IMR-90 (cell line): ENCODE measurements at regions not wholly inside any gene's neighbourhood (a gene's known extent, or its start where the extent isn't known, plus 50 kb on each side); places are given as distances from the start of the nearest gene placed in this dataset.

Source experiments
- ATAC-seq: fragments of 200-7000 bp; cut with Tn5 transposase; 2 replicates; pipeline ENCODE4 v1.9.1; 2020; ENCODE audit warnings: low read depth, mild to moderate bottlenecking, moderate library complexity
- BruUV-seq: library from RNA; stranded (reverse); fragments of 400-500 nt; replicated peaks from 2 replicates; lab custom pipeline; 2021; lab: Mats Ljungman, UMichigan
- CTCF ChIA-PET: fragments of 300-600 bp; formaldehyde crosslinking; extraction: SDS; loops from one replicate; lab custom pipeline; 2021; ENCODE audit warnings: antibody characterized with exemption; lab: Yijun Ruan, JAX
- POLR2A ChIA-PET: fragments of 300-600 bp; sonication (Branson Sonifier 250); formaldehyde crosslinking; loops from one replicate; lab custom pipeline; 2022; ENCODE audit warnings: antibody characterized with exemption; ENCODE audit not compliant: unreplicated experiment; lab: Charles Lee
- DNase-seq: peaks from one replicate; pipeline ENCODE4 v3.0.0; 2013
- H2AFZ ChIP-seq: replicated peaks from 2 replicates; pipeline ENCODE3; 2013; ENCODE audit warnings: low read length, mild to moderate bottlenecking; ENCODE audit not compliant: poor library complexity
- H2AK5ac ChIP-seq: 2 replicates; pipeline ENCODE4 v1.6.1; 2013; ENCODE audit warnings: low read depth, low read length, inconsistent platforms
- H2AK9ac ChIP-seq: replicated peaks from 2 replicates; pipeline ENCODE3; 2013; ENCODE audit warnings: mild to moderate bottlenecking, low read depth, low read length, moderate library complexity; ENCODE audit not compliant: poor library complexity
- H2BK120ac ChIP-seq: 2 replicates; pipeline ENCODE4 v1.6.1; 2013; ENCODE audit warnings: low read depth, low read length, inconsistent platforms
- H2BK15ac ChIP-seq: 3 replicates; pipeline ENCODE4 v1.6.1; 2013; ENCODE audit warnings: low read depth, low read length, inconsistent platforms
- H2BK20ac ChIP-seq: 2 replicates; pipeline ENCODE4 v1.6.1; 2013; ENCODE audit warnings: low read depth, mild to moderate bottlenecking, inconsistent platforms, low read length, moderate library complexity
- H2BK5ac ChIP-seq: 2 replicates; pipeline ENCODE4 v1.6.1; 2013; ENCODE audit warnings: mild to moderate bottlenecking, low read depth, low read length, inconsistent platforms; ENCODE audit not compliant: poor library complexity, severe bottlenecking
- H3K14ac ChIP-seq: replicated peaks from 2 replicates; pipeline ENCODE4 v1.6.1; 2013; ENCODE audit warnings: low read depth, low read length, inconsistent platforms
- H3K18ac ChIP-seq: 2 replicates; pipeline ENCODE4 v1.6.1; 2013; ENCODE audit warnings: low read depth, low read length, control low read depth
- H3K23ac ChIP-seq: 2 replicates; pipeline ENCODE4 v1.6.1; 2013; ENCODE audit warnings: low read depth, low read length, inconsistent platforms
- H3K27ac ChIP-seq: 2 replicates; pipeline ENCODE4 v1.5.1; 2013; ENCODE audit warnings: mild to moderate bottlenecking, control low read depth, low read length; ENCODE audit not compliant: insufficient read depth
- H3K27me3 ChIP-seq: 2 replicates; pipeline ENCODE4 v1.6.1; 2013; ENCODE audit warnings: low read length; ENCODE audit not compliant: control insufficient read depth, insufficient read depth
- H3K36me3 ChIP-seq: 2 replicates; pipeline ENCODE4 v1.6.1; 2013; ENCODE audit warnings: low read length, mixed read lengths; ENCODE audit not compliant: control insufficient read depth, insufficient read depth
- H3K4ac ChIP-seq: 2 replicates; pipeline ENCODE4 v1.6.1; 2013; ENCODE audit warnings: low read depth, low read length, inconsistent platforms
- H3K4me1 ChIP-seq: 2 replicates; pipeline ENCODE4 v1.6.1; 2013; ENCODE audit warnings: low read length, mixed read lengths; ENCODE audit not compliant: control insufficient read depth, insufficient read depth
- H3K4me2 ChIP-seq: 2 replicates; pipeline ENCODE4 v1.6.1; 2013; ENCODE audit warnings: low read depth, mild to moderate bottlenecking, control low read depth, low read length, moderate library complexity
- H3K4me3 ChIP-seq: 2 replicates; pipeline ENCODE4 v1.5.1; 2013; ENCODE audit warnings: low read depth, mild to moderate bottlenecking, control low read depth, low read length, moderate library complexity; ENCODE audit not compliant: insufficient read depth
- H3K56ac ChIP-seq: 2 replicates; pipeline ENCODE4 v1.6.1; 2013; ENCODE audit warnings: low read length, inconsistent platforms; ENCODE audit not compliant: insufficient read depth; ENCODE audit errors: extremely low read depth
- H3K79me1 ChIP-seq, 2 experiments: 2 replicates each; pipeline ENCODE4 v1.6.1; 2013; ENCODE audit warnings: low read length in 2 of 2, inconsistent platforms in 1 of 2, low read depth in 1 of 2
- H3K9ac ChIP-seq: 2 replicates; pipeline ENCODE4 v1.6.1; 2013; ENCODE audit warnings: low read depth, low read length, control low read depth
- H3K9me1 ChIP-seq: 2 replicates; pipeline ENCODE4 v1.6.1; 2013; ENCODE audit warnings: low read length, inconsistent platforms; ENCODE audit not compliant: insufficient read depth
- H3K9me3 ChIP-seq: 2 replicates; pipeline ENCODE4 v1.6.1; 2013; ENCODE audit warnings: low read length; ENCODE audit not compliant: control insufficient read depth, insufficient read depth
- H4K20me1 ChIP-seq: 2 replicates; pipeline ENCODE4 v1.6.1; 2013; ENCODE audit warnings: low read length, inconsistent platforms; ENCODE audit not compliant: insufficient read depth
- H4K5ac ChIP-seq: 2 replicates; pipeline ENCODE4 v1.6.1; 2013; ENCODE audit warnings: mild to moderate bottlenecking, low read depth, low read length, control low read depth
- H4K8ac ChIP-seq, 2 experiments: 2 replicates each; pipeline ENCODE4 v1.6.1; 2013; ENCODE audit warnings: low read depth in 2 of 2, low read length in 2 of 2, control low read depth in 1 of 2, inconsistent platforms in 1 of 2
- H4K91ac ChIP-seq: 2 replicates; pipeline ENCODE4 v1.6.1; 2013; ENCODE audit warnings: low read depth, low read length, inconsistent platforms; ENCODE audit not compliant: insufficient read depth
- BHLHE40 ChIP-seq: fragments of 150-350 bp; IDR thresholded peaks from 2 replicates; pipeline ENCODE4 v1.6.1; 2016; ENCODE audit warnings: mild to moderate bottlenecking, low read depth, low read length
- CEBPB ChIP-seq: IDR thresholded peaks from 2 replicates; pipeline ENCODE4 v1.6.1; 2012; ENCODE audit warnings: low read depth, low read length, improper control_type of control experiment
- CHD1 ChIP-seq: IDR thresholded peaks from 2 replicates; pipeline ENCODE4 v1.6.1; 2012; ENCODE audit warnings: low read depth, low read length, improper control_type of control experiment
- CTCF ChIP-seq: conservative IDR thresholded peaks from 2 replicates; pipeline ENCODE4 v1.5.1; 2012; ENCODE audit warnings: mild to moderate bottlenecking, low read depth, low read length, improper control_type of control experiment
- FOS ChIP-seq: fragments of 150-350 bp; IDR thresholded peaks from 2 replicates; pipeline ENCODE4 v1.6.1; 2016; ENCODE audit warnings: low read depth, low read length
- MAFK ChIP-seq: IDR thresholded peaks from 2 replicates; pipeline ENCODE4 v1.6.1; 2012; ENCODE audit warnings: low read depth, low read length, improper control_type of control experiment
- MAZ ChIP-seq: IDR thresholded peaks from 2 replicates; pipeline ENCODE4 v1.6.1; 2012; ENCODE audit warnings: low read depth, mild to moderate bottlenecking, low read length, improper control_type of control experiment, moderate library complexity, borderline replicate concordance
- MXI1 ChIP-seq: IDR thresholded peaks from 2 replicates; pipeline ENCODE4 v1.6.1; 2012; ENCODE audit warnings: low read depth, mild to moderate bottlenecking, low read length, moderate library complexity, borderline replicate concordance
- NFE2L2 ChIP-seq: fragments of 150-350 bp; IDR thresholded peaks from 2 replicates; pipeline ENCODE4 v1.6.1; 2016; ENCODE audit warnings: low read depth, mild to moderate bottlenecking, low read length
- POLR2A ChIP-seq: IDR thresholded peaks from 2 replicates; pipeline ENCODE4 v1.6.1; 2012; ENCODE audit warnings: mild to moderate bottlenecking, low read depth, low read length
- RAD21 ChIP-seq: IDR thresholded peaks from 2 replicates; pipeline ENCODE4 v1.6.1; 2012; ENCODE audit warnings: low read length, improper control_type of control experiment
- RCOR1 ChIP-seq: IDR thresholded peaks from 2 replicates; pipeline ENCODE4 v1.6.1; 2012; ENCODE audit warnings: mild to moderate bottlenecking, low read length, improper control_type of control experiment; ENCODE audit not compliant: insufficient replicate concordance
- RFX5 ChIP-seq: IDR thresholded peaks from 2 replicates; pipeline ENCODE4 v1.8.0; 2012; ENCODE audit warnings: low read depth, mild to moderate bottlenecking, low read length, moderate library complexity
- SMC3 ChIP-seq: fragments of 150-350 bp; IDR thresholded peaks from 2 replicates; pipeline ENCODE4 v1.6.1; 2016; ENCODE audit warnings: low read depth, mild to moderate bottlenecking, antibody characterized with exemption, low read length, moderate library complexity
- USF2 ChIP-seq: fragments of 150-350 bp; IDR thresholded peaks from 2 replicates; pipeline ENCODE4 v1.6.1; 2017; ENCODE audit warnings: mild to moderate bottlenecking, antibody characterized with exemption, low read length, low read depth
- WGBS, 2 experiments: methylation state at CpG; one replicate each; pipeline versions ENCODE4 v1.1.5 to v1.1.7; 2013; ENCODE audit warnings: missing lambda C conversion rate in 2 of 2; ENCODE audit not compliant: insufficient read length in 1 of 2; ENCODE audit errors: extremely low coverage in 2 of 2; 5-methylcytosine and 5-hydroxymethylcytosine counted together
- dilution Hi-C: fragments of 300-500 bp; cut with HindIII; formaldehyde crosslinking; loops from one replicate; pipeline ENCODE4 v1.14.3; 2018; ENCODE audit warnings: low sequenced_read_pairs; ENCODE audit not compliant: unreplicated experiment
- in situ Hi-C: fragments of 300-500 bp; cut with MboI; formaldehyde crosslinking; loops from 3 replicates; pipeline ENCODE4 v1.14.3; 2019; ENCODE audit warnings: low sequenced_read_pairs, inconsistent platforms, mixed read lengths
- intact Hi-C: fragments of 100-400 bp; cut with micrococcal nuclease; formaldehyde crosslinking; loops from 2 replicates; pipeline ENCODE4 v1.10.0; 2022

DNA sequence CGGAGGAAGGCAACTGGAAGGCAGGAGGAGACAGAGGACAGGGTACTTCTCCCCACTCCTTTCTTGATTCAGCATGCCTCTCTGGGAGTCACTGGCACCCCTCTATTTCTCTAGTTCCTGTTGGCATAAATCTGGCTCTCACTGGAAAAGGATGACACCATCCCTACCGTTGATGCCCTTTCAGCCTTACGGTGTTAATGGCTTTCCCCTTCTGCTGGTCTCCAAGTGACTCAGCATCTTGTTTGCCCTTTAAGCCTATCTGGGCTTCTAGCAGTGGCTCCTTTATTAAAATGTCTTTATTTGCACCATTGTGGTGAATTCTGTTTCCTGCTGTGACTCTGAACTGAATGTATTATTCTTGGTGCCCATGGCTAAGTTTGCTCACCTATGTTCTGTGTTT, 227.3 kb upstream of the GLRA1 start:
- Histone ChIP-seq H4K91ac (no peak overlapping the region), H3K56ac (no peak overlapping the region), H2BK5ac (no peak overlapping the region), H2BK15ac (no peak overlapping the region), H3K27ac (no peak overlapping the region), H2AK5ac (no peak overlapping the region), H2BK120ac (no peak overlapping the region), H4K5ac (no peak overlapping the region), H3K36me3 (no peaks in the 10 kb centered on the region), H3K4me2 (no peak overlapping the region), H4K8ac (no peak overlapping the region), H3K4me3 (no peak overlapping the region), H3K4me1 (no peaks in the 10 kb centered on the region), H2AK9ac (no peak overlapping the region), H3K9ac (no peak overlapping the region), H3K14ac (no peak overlapping the region), H3K18ac (no peak overlapping the region), H2AFZ (no peak overlapping the region), H3K4ac (no peak overlapping the region), H3K23ac (no peak overlapping the region), H2BK20ac (no peak overlapping the region), H4K20me1 (no peaks in the 10 kb centered on the region), H3K79me1 (no peaks in the 10 kb centered on the region), H3K9me3 (no peaks in the 10 kb centered on the region), H3K27me3 (no peaks in the 10 kb centered on the region), H3K9me1 (no peaks in the 10 kb centered on the region)
- intact Hi-C loops (no loop called here), dilution Hi-C loops (no loop called here), in situ Hi-C loops (no loop called here)
- ChIA-PET CTCF (no interaction called here), POLR2A (no interaction called here)
- 33% methylated on average over 1 of the region's 3 CpGs; no CpG with 5 or more reads in 1 of the 2 experiments for WGBS, 2 experiments
- DNase-seq (no peak), ATAC-seq (no peak)
- TF ChIP-seq FOS (no peak), BHLHE40 (no peak), MAZ (no peak), CTCF (no peak), RAD21 (no peak), CHD1 (no peak), MXI1 (no peak), RFX5 (no peak), NFE2L2 (no peak), MAFK (no peak), RCOR1 (no peak), CEBPB (no peak), SMC3 (no peak), POLR2A (no peak), USF2 (no peak)
- no TSS peak for BruUV-seq
